ENCODE measurements at regions not wholly inside any gene's neighbourhood (a gene's known extent, or its start where the extent isn't known, plus 50 kb on each side); places are given as distances from the start of the nearest gene placed in this dataset.

GRCh38 chr2:83471655-83472054 is 987.4 kb downstream of the SUCLG1 start:
- no peaks in the 10 kb centered on the region for H3K4me1 ChIP-seq (ENCODE audit: insufficient read depth)
- H4K20me1 ChIP-seq (ENCODE audit: insufficient read depth, poor library complexity, severe bottlenecking): no peaks in the 10 kb centered on the region
- H3K9me3 ChIP-seq (ENCODE audit: low read depth): no peaks in the 10 kb centered on the region
- no peak overlapping the region for H2AFZ ChIP-seq
- H3K4me2 ChIP-seq: no peak overlapping the region
- DNase-seq (ENCODE audit: low spot score): no peak
- H3K4me3 ChIP-seq: no peak overlapping the region
- no peaks in the 10 kb centered on the region for H3K36me3 ChIP-seq (replicated peaks; ENCODE audit: insufficient read depth, low read depth)
- no peak overlapping the region for H3K27ac ChIP-seq
- H3K79me2 ChIP-seq: no peaks in the 10 kb centered on the region
- no peaks in the 10 kb centered on the region for H3K27me3 ChIP-seq
- H3K9me2 ChIP-seq (replicated peaks; ENCODE audit: insufficient read depth): no peaks in the 10 kb centered on the region
- TF ChIP-seq EZH2phosphoT487 (IDR thresholded peaks at IDR 0.05; ENCODE audit: low read depth, severe bottlenecking, unreplicated experiment): no peak
- WGBS (ENCODE audit: low lambda C conversion rate, missing lambda C conversion rate): 84% methylated on average over 1 of the region's 1 CpG

- no peak overlapping the region for H3K4me3 ChIP-seq
- H3K36me3 ChIP-seq (replicated peaks; ENCODE audit: insufficient read depth, low read depth): no peaks in the 10 kb centered on the region
- H3K4me2 ChIP-seq: no peak overlapping the region
- H4K20me1 ChIP-seq (ENCODE audit: insufficient read depth, poor library complexity, severe bottlenecking): no peaks in the 10 kb centered on the region
- no peaks in the 10 kb centered on the region for H3K27me3 ChIP-seq
- no peak overlapping the region for H2AFZ ChIP-seq
- no peak overlapping the region for H3K27ac ChIP-seq
- H3K79me2 ChIP-seq: no peaks in the 10 kb centered on the region
- H3K9me3 ChIP-seq (ENCODE audit: low read depth): no peaks in the 10 kb centered on the region
- no peak for DNase-seq (ENCODE audit: low spot score)
- H3K4me1 ChIP-seq (ENCODE audit: insufficient read depth): no peaks in the 10 kb centered on the region
- H3K9me2 ChIP-seq (replicated peaks; ENCODE audit: insufficient read depth): no peaks in the 10 kb centered on the region
- no peak for TF ChIP-seq EZH2phosphoT487 (IDR thresholded peaks at IDR 0.05; ENCODE audit: low read depth, severe bottlenecking, unreplicated experiment)
- TF ChIP-seq EZH2 (IDR thresholded peaks at IDR 0.05; ENCODE audit: borderline replicate concordance): no peak
- TF ChIP-seq CTCF (IDR thresholded peaks at IDR 0.05; ENCODE audit: poor library complexity): no peak
Observed at GRCh38 chr2:83470928-83471327, 988.2 kb downstream of the SUCLG1 start.

- H3K27me3 ChIP-seq: no peaks in the 10 kb centered on the region
- no peaks in the 10 kb centered on the region for H3K9me2 ChIP-seq (replicated peaks; ENCODE audit: insufficient read depth)
- H4K20me1 ChIP-seq (ENCODE audit: insufficient read depth, poor library complexity, severe bottlenecking): no peaks in the 10 kb centered on the region
- no peaks in the 10 kb centered on the region for H3K4me1 ChIP-seq (ENCODE audit: insufficient read depth)
- no peaks in the 10 kb centered on the region for H3K36me3 ChIP-seq (replicated peaks; ENCODE audit: insufficient read depth, low read depth)
- WGBS (ENCODE audit: low lambda C conversion rate, missing lambda C conversion rate): 57% methylated on average over 1 of the region's 1 CpG
- no peaks in the 10 kb centered on the region for H3K79me2 ChIP-seq
- H3K9me3 ChIP-seq (ENCODE audit: low read depth): no peaks in the 10 kb centered on the region
- H2AFZ ChIP-seq: no peak overlapping the region
- no peak overlapping the region for H3K27ac ChIP-seq
- no peak overlapping the region for H3K4me2 ChIP-seq
- TF ChIP-seq EZH2phosphoT487 (IDR thresholded peaks at IDR 0.05; ENCODE audit: low read depth, severe bottlenecking, unreplicated experiment): no peak
- no peak for TF ChIP-seq EZH2 (IDR thresholded peaks at IDR 0.05; ENCODE audit: borderline replicate concordance)
- no peak for TF ChIP-seq CTCF (IDR thresholded peaks at IDR 0.05; ENCODE audit: poor library complexity)
- H3K4me3 ChIP-seq: no peak overlapping the region
- no peak for DNase-seq (ENCODE audit: low spot score)
Observed at GRCh38 chr2:83464444-83464843, 994.6 kb downstream of the SUCLG1 start.

- no peaks in the 10 kb centered on the region for H3K9me2 ChIP-seq (replicated peaks; ENCODE audit: insufficient read depth)
Observed at GRCh38 chr2:83462881-83463280, 996.2 kb downstream of the SUCLG1 start.

More at GRCh38 chr2:83462881-83463280, 996.2 kb downstream of the SUCLG1 start:
- H3K79me2 ChIP-seq: no peaks in the 10 kb centered on the region
- no peak overlapping the region for H3K4me3 ChIP-seq
- no peaks in the 10 kb centered on the region for H3K27me3 ChIP-seq
- no peak overlapping the region for H3K27ac ChIP-seq
- H2AFZ ChIP-seq: no peak overlapping the region
- DNase-seq (ENCODE audit: low spot score): no peak
- H3K9me3 ChIP-seq (ENCODE audit: low read depth): no peaks in the 10 kb centered on the region
- H3K4me1 ChIP-seq (ENCODE audit: insufficient read depth): no peaks in the 10 kb centered on the region
- no peaks in the 10 kb centered on the region for H4K20me1 ChIP-seq (ENCODE audit: insufficient read depth, poor library complexity, severe bottlenecking)
- TF ChIP-seq EZH2phosphoT487 (IDR thresholded peaks at IDR 0.05; ENCODE audit: low read depth, severe bottlenecking, unreplicated experiment) (no peak), EZH2 (IDR thresholded peaks at IDR 0.05; ENCODE audit: borderline replicate concordance) (no peak), CTCF (IDR thresholded peaks at IDR 0.05; ENCODE audit: poor library complexity) (no peak)
- no peaks in the 10 kb centered on the region for H3K36me3 ChIP-seq (replicated peaks; ENCODE audit: insufficient read depth, low read depth)
- no peak overlapping the region for H3K4me2 ChIP-seq
